GM18951 (cell line): ENCODE measurements at regions not wholly inside any gene's neighbourhood (a gene's known extent, or its start where the extent isn't known, plus 50 kb on each side); places are given as distances from the start of the nearest gene placed in this dataset.

Source experiments
- POLR2A ChIP-seq: IDR thresholded peaks from 4 replicates; pipeline ENCODE4 v1.6.1; 2011; ENCODE audit warnings: mild to moderate bottlenecking; ENCODE audit not compliant: insufficient read length, insufficient read depth; ENCODE audit errors: extremely low read depth
- in situ Hi-C: fragments of 300-500 bp; cut with MboI; formaldehyde crosslinking; loops from one replicate; pipeline ENCODE4 v1.12.0; 2022; ENCODE audit warnings: low sequenced_read_pairs, mixed read lengths, inconsistent platforms; ENCODE audit not compliant: unreplicated experiment

GRCh38 chr9:108392877-108393276 lies 462.9 kb downstream of the ACTL7B start:
- in situ Hi-C loops = no loop called here
- TF ChIP-seq POLR2A = no peak

GRCh38 chr9:108389056-108389455 lies 466.7 kb downstream of the ACTL7B start:
- in situ Hi-C loops = no loop called here
- TF ChIP-seq POLR2A = no peak

- in situ Hi-C loops = no loop called here
- TF ChIP-seq POLR2A = no peak
Observed at GRCh38 chr9:108386859-108387384, 468.9 kb downstream of the ACTL7B start.

- in situ Hi-C loops = no loop called here
- no peak for TF ChIP-seq POLR2A
Observed at GRCh38 chr9:108386032-108386431, 469.8 kb downstream of the ACTL7B start.

GRCh38 chr9:108383796-108384195 lies 472.0 kb downstream of the ACTL7B start:
- TF ChIP-seq POLR2A = no peak
- in situ Hi-C loops = no loop called here

- in situ Hi-C loops = no loop called here
- TF ChIP-seq POLR2A = no peak
Observed at GRCh38 chr9:108382310-108382709, 473.5 kb downstream of the ACTL7B start.

- in situ Hi-C loops = no loop called here
- no peak for TF ChIP-seq POLR2A
Observed at GRCh38 chr9:108377881-108378280, 477.9 kb downstream of the ACTL7B start.

GRCh38 chr9:108377382-108377781 lies 478.4 kb downstream of the ACTL7B start:
- TF ChIP-seq POLR2A = no peak
- in situ Hi-C loops = no loop called here

GRCh38 chr9:108376140-108376539 lies 479.6 kb downstream of the ACTL7B start:
- TF ChIP-seq POLR2A = no peak
- in situ Hi-C loops = no loop called here

GRCh38 chr9:108374626-108375025 lies 481.2 kb downstream of the ACTL7B start:
- in situ Hi-C loops = no loop called here
- no peak for TF ChIP-seq POLR2A

GRCh38 chr9:108367188-108367587 lies 488.6 kb downstream of the ACTL7B start:
- TF ChIP-seq POLR2A = no peak
- in situ Hi-C loops = no loop called here

- in situ Hi-C loops = no loop called here
- no peak for TF ChIP-seq POLR2A
Observed at GRCh38 chr9:108363311-108363710, 492.5 kb downstream of the ACTL7B start.

GRCh38 chr9:108360304-108360703 lies 495.5 kb downstream of the ACTL7B start:
- in situ Hi-C loops = no loop called here
- TF ChIP-seq POLR2A = no peak

GRCh38 chr9:108356806-108357205 lies 499.0 kb downstream of the ACTL7B start:
- in situ Hi-C loops = no loop called here
- no peak for TF ChIP-seq POLR2A

- no peak for TF ChIP-seq POLR2A
- in situ Hi-C loops = no loop called here
Observed at GRCh38 chr9:108351571-108351970, 504.2 kb downstream of the ACTL7B start.
